ENCODE measurements at regions not wholly inside any gene's neighbourhood (a gene's known extent, or its start where the extent isn't known, plus 50 kb on each side); places are given as distances from the start of the nearest gene placed in this dataset.
A peak's percentile ranks its signal among the peaks of the same experiment; 100 is the strongest.

- peak; percentile 43 for FAIRE-seq
- no peaks in the 10 kb centered on the region for H3K27me3 ChIP-seq (ENCODE audit: insufficient read depth, low read length)
- no peaks in the 10 kb centered on the region for H3K36me3 Mint-ChIP-seq (ENCODE audit: low read depth, unreplicated experiment)
- peaks cover 44% of the 10 kb centered on the region for H3K4me1 ChIP-seq (ENCODE audit: insufficient read depth, low read length)
- no peak overlapping the region for H3K9ac ChIP-seq (ENCODE audit: low read length)
- peak overlapping the region; percentile 23 for H3K27ac Mint-ChIP-seq (ENCODE audit: unreplicated experiment)
- no peaks in the 10 kb centered on the region for H4K20me1 ChIP-seq (ENCODE audit: insufficient read depth, low read length)
- H3K9me3 Mint-ChIP-seq (ENCODE audit: unreplicated experiment), result peaks cover 3% of the 10 kb centered on the region
- no peaks in the 10 kb centered on the region for H3K9me3 ChIP-seq (ENCODE audit: insufficient read depth, low read depth, low read length)
- no peak overlapping the region for H3K4me3 Mint-ChIP-seq (ENCODE audit: unreplicated experiment)
- no peak overlapping the region for H2AFZ ChIP-seq (ENCODE audit: low read depth, low read length)
- no peak overlapping the region for H3K4me3 ChIP-seq (ENCODE audit: insufficient read depth, low read depth, low read length)
- H3K27ac ChIP-seq (ENCODE audit: low read depth, low read length), result no peak overlapping the region
- H3K27me3 Mint-ChIP-seq (ENCODE audit: low read depth, unreplicated experiment), result no peaks in the 10 kb centered on the region
- TF ChIP-seq EZH2 (IDR thresholded peaks at IDR 0.05; ENCODE audit: insufficient read depth, low read length) (no peak), CTCF (IDR thresholded peaks at IDR 0.05; ENCODE audit: insufficient read depth, low read depth, low read length) (no peak)
- H3K4me2 ChIP-seq (ENCODE audit: low read length), result no peak overlapping the region
- peaks cover 42% of the 10 kb centered on the region for H3K4me1 Mint-ChIP-seq (ENCODE audit: low read depth, unreplicated experiment)
- no peak for DNase-seq (ENCODE audit: low read depth)
- H3K79me2 ChIP-seq (ENCODE audit: insufficient read depth, low read length), result no peaks in the 10 kb centered on the region
- H3K36me3 ChIP-seq (ENCODE audit: insufficient read depth, low read length), result no peaks in the 10 kb centered on the region
Observed at GRCh38 chr22:27204280-27204679, 546.9 kb downstream of the MIAT start.

- no peak for TF ChIP-seq EZH2 (IDR thresholded peaks at IDR 0.05; ENCODE audit: insufficient read depth, low read length)
- no peak for TF ChIP-seq CTCF (IDR thresholded peaks at IDR 0.05; ENCODE audit: insufficient read depth, low read depth, low read length)
- Mint-ChIP-seq H3K27me3 (ENCODE audit: low read depth, unreplicated experiment) (no peaks in the 10 kb centered on the region), H3K36me3 (ENCODE audit: low read depth, unreplicated experiment) (no peaks in the 10 kb centered on the region), H3K4me3 (ENCODE audit: unreplicated experiment) (no peak overlapping the region), H3K27ac (ENCODE audit: unreplicated experiment) (no peak overlapping the region), H3K9me3 (ENCODE audit: unreplicated experiment) (peaks cover 3% of the 10 kb centered on the region), H3K4me1 (ENCODE audit: low read depth, unreplicated experiment) (peaks cover 42% of the 10 kb centered on the region)
- Histone ChIP-seq H3K9ac (ENCODE audit: low read length) (no peak overlapping the region), H2AFZ (ENCODE audit: low read depth, low read length) (no peak overlapping the region), H3K27me3 (ENCODE audit: insufficient read depth, low read length) (no peaks in the 10 kb centered on the region), H3K4me2 (ENCODE audit: low read length) (no peak overlapping the region), H3K4me1 (ENCODE audit: insufficient read depth, low read length) (peaks cover 44% of the 10 kb centered on the region), H4K20me1 (ENCODE audit: insufficient read depth, low read length) (no peaks in the 10 kb centered on the region), H3K9me3 (ENCODE audit: insufficient read depth, low read depth, low read length) (no peaks in the 10 kb centered on the region), H3K36me3 (ENCODE audit: insufficient read depth, low read length) (no peaks in the 10 kb centered on the region), H3K79me2 (ENCODE audit: insufficient read depth, low read length) (no peaks in the 10 kb centered on the region), H3K27ac (ENCODE audit: low read depth, low read length) (no peak overlapping the region), H3K4me3 (ENCODE audit: insufficient read depth, low read depth, low read length) (no peak overlapping the region)
- no peak for DNase-seq (ENCODE audit: low read depth)
- FAIRE-seq, result no peak
Observed at GRCh38 chr22:27204817-27205216, 547.4 kb downstream of the MIAT start.

GRCh38 chr22:27205492-27206373 is 548.3 kb downstream of the MIAT start:
- H4K20me1 ChIP-seq (ENCODE audit: insufficient read depth, low read length), result no peaks in the 10 kb centered on the region
- H3K36me3 Mint-ChIP-seq (ENCODE audit: low read depth, unreplicated experiment), result no peaks in the 10 kb centered on the region
- H3K9me3 ChIP-seq (ENCODE audit: insufficient read depth, low read depth, low read length), result no peaks in the 10 kb centered on the region
- DNase-seq (ENCODE audit: low read depth) (peak; percentile 60), FAIRE-seq (peak; percentile 52)
- H3K4me2 ChIP-seq (ENCODE audit: low read length), result no peak overlapping the region
- peak overlapping the region; percentile 8 for H3K9ac ChIP-seq (ENCODE audit: low read length)
- H3K4me3 Mint-ChIP-seq (ENCODE audit: unreplicated experiment), result no peak overlapping the region
- H3K27me3 Mint-ChIP-seq (ENCODE audit: low read depth, unreplicated experiment), result peaks cover 2% of the 10 kb centered on the region
- no peak overlapping the region for H2AFZ ChIP-seq (ENCODE audit: low read depth, low read length)
- peak overlapping the region; percentile 48 for H3K27ac Mint-ChIP-seq (ENCODE audit: unreplicated experiment)
- no peaks in the 10 kb centered on the region for H3K36me3 ChIP-seq (ENCODE audit: insufficient read depth, low read length)
- peaks cover 44% of the 10 kb centered on the region for H3K4me1 ChIP-seq (ENCODE audit: insufficient read depth, low read length)
- peak overlapping the region; percentile 36 for H3K27ac ChIP-seq (ENCODE audit: low read depth, low read length)
- H3K4me3 ChIP-seq (ENCODE audit: insufficient read depth, low read depth, low read length), result no peak overlapping the region
- H3K79me2 ChIP-seq (ENCODE audit: insufficient read depth, low read length), result no peaks in the 10 kb centered on the region
- peaks cover 42% of the 10 kb centered on the region for H3K4me1 Mint-ChIP-seq (ENCODE audit: low read depth, unreplicated experiment)
- H3K27me3 ChIP-seq (ENCODE audit: insufficient read depth, low read length), result no peaks in the 10 kb centered on the region
- TF ChIP-seq CTCF (IDR thresholded peaks at IDR 0.05; ENCODE audit: insufficient read depth, low read depth, low read length) (no peak), EZH2 (IDR thresholded peaks at IDR 0.05; ENCODE audit: insufficient read depth, low read length) (no peak)
- H3K9me3 Mint-ChIP-seq (ENCODE audit: unreplicated experiment), result peaks cover 3% of the 10 kb centered on the region

All from astrocyte (in vitro differentiated cells and primary cell).